PC-9 (cell line): ENCODE measurements at regions not wholly inside any gene's neighbourhood (a gene's known extent, or its start where the extent isn't known, plus 50 kb on each side); places are given as distances from the start of the nearest gene placed in this dataset.

Experiments
- BruUV-seq: library from RNA; stranded (reverse); fragments of 400-500 nt; replicated peaks from 2 replicates; lab custom pipeline; 2021; lab: Mats Ljungman, UMichigan
- CTCF ChIA-PET: fragments of 300-600 bp; sonication (Branson Sonifier 250); formaldehyde crosslinking; loops from one replicate; lab custom pipeline; 2022; ENCODE audit warnings: antibody characterized with exemption; lab: Charles Lee
- POLR2A ChIA-PET: fragments of 300-600 bp; sonication (Branson Sonifier 250); formaldehyde crosslinking; loops from one replicate; lab custom pipeline; 2022; ENCODE audit warnings: antibody characterized with exemption; ENCODE audit not compliant: unreplicated experiment; lab: Charles Lee
- DNase-seq, 2 experiments: peaks; one replicate each; pipeline versions ENCODE4 v3.0.0 to v3.0.0-alpha.2; 2015 to 2022; ENCODE audit warnings: mixed read lengths in 1 of 2
- H2AFZ ChIP-seq: fragments of 200-600 bp; sonication (generic); 2 replicates; pipeline ENCODE4 v1.8.1; 2017; ENCODE audit warnings: antibody characterized with exemption
- H3F3A ChIP-seq: fragments of 200-600 bp; sonication (generic); 2 replicates; pipeline ENCODE4 v1.8.1; 2017; ENCODE audit warnings: antibody characterized with exemption, mild to moderate bottlenecking, low read depth; ENCODE audit not compliant: insufficient read depth
- H3K27ac ChIP-seq: fragments of 200-600 bp; sonication (generic); 2 replicates; pipeline ENCODE4 v1.6.1; 2016; ENCODE audit warnings: mixed run types
- H3K27me3 ChIP-seq: fragments of 200-600 bp; sonication (generic); 2 replicates; pipeline ENCODE4 v1.6.1; 2016; ENCODE audit warnings: low read depth, mixed run types; ENCODE audit not compliant: insufficient read depth
- H3K36me3 ChIP-seq: fragments of 200-600 bp; sonication (generic); 2 replicates; pipeline ENCODE4 v1.6.1; 2016; ENCODE audit warnings: low read depth, mixed run types
- H3K4me1 ChIP-seq: fragments of 200-600 bp; sonication (generic); replicated peaks from 2 replicates; pipeline ENCODE4 v1.6.1; 2016; ENCODE audit warnings: mixed run types; ENCODE audit not compliant: insufficient read depth
- H3K4me2 ChIP-seq: fragments of 200-600 bp; sonication (generic); 2 replicates; pipeline ENCODE4 v1.6.1; 2017; ENCODE audit warnings: mixed run types
- H3K4me3 ChIP-seq: fragments of 200-600 bp; sonication (generic); 2 replicates; pipeline ENCODE4 v1.6.1; 2016; ENCODE audit warnings: mixed run types
- H3K79me2 ChIP-seq: fragments of 200-600 bp; sonication (generic); 2 replicates; pipeline ENCODE4 v1.6.1; 2017; ENCODE audit warnings: low read depth, mixed run types
- H3K9me2 ChIP-seq: fragments of 200-600 bp; sonication (generic); 2 replicates; pipeline ENCODE4 v1.8.1; 2017; ENCODE audit warnings: mild to moderate bottlenecking; ENCODE audit not compliant: insufficient read depth
- H3K9me3 ChIP-seq: fragments of 200-600 bp; sonication (generic); 2 replicates; pipeline ENCODE4 v1.8.1; 2016; ENCODE audit warnings: low read depth; ENCODE audit not compliant: insufficient read depth
- H4K20me1 ChIP-seq: fragments of 200-600 bp; sonication (generic); 2 replicates; pipeline ENCODE4 v1.8.1; 2017; ENCODE audit not compliant: insufficient read depth
- EZH2 ChIP-seq: fragments of 200-600 bp; sonication (generic); IDR thresholded peaks from 2 replicates; pipeline ENCODE4 v1.8.0; 2017; ENCODE audit warnings: antibody characterized with exemption, low read depth
- intact Hi-C: fragments of 100-400 bp; cut with micrococcal nuclease; formaldehyde crosslinking; loops from one replicate; pipeline ENCODE4 v1.10.0; 2022; ENCODE audit not compliant: unreplicated experiment
- TF ChIP-seq, protein P1 (sequence below): fragments of 200-600 bp; sonication (generic); conservative IDR thresholded peaks from 2 replicates; pipeline ENCODE4 v1.6.1; 2017; ENCODE audit warnings: mixed run types, antibody characterized with exemption, mild to moderate bottlenecking, moderate library complexity

DNA sequence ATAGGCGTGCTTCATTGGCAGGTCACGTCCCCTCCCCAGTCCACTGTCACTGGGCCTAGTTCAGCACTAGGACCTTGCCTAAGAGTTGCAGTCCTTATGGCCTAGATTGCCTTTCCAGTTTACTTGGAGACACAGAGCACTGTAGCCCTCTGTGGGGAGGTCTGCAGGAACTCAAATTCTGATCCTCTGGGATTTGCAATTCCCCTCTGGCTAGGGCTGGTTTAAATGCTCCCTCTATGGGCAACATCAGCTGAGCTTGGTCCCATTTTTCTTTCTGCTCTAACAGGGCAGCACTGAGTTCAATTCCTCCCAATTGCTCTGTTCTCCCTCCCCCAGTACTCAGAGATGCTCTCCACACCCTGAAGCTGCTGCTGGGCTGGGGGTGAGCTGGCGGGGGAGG is 358.2 kb downstream of the HTR1A start:
- Histone ChIP-seq H3F3A (no peaks in the 10 kb centered on the region), H2AFZ (no peak overlapping the region), H3K4me1 (no peaks in the 10 kb centered on the region), H3K9me2 (no peaks in the 10 kb centered on the region), H4K20me1 (0 out of 2 replicates have a peak, but pooled peaks cover 3% of the 10 kb centered on the region), H3K27ac (no peak overlapping the region), H3K27me3 (no peaks in the 10 kb centered on the region), H3K4me2 (no peak overlapping the region), H3K79me2 (no peaks in the 10 kb centered on the region), H3K9me3 (no peaks in the 10 kb centered on the region), H3K36me3 (no peaks in the 10 kb centered on the region), H3K4me3 (no peak overlapping the region)
- no TSS peak for BruUV-seq
- TF ChIP-seq EZH2 = no peak
- TF ChIP-seq, protein P1, sequence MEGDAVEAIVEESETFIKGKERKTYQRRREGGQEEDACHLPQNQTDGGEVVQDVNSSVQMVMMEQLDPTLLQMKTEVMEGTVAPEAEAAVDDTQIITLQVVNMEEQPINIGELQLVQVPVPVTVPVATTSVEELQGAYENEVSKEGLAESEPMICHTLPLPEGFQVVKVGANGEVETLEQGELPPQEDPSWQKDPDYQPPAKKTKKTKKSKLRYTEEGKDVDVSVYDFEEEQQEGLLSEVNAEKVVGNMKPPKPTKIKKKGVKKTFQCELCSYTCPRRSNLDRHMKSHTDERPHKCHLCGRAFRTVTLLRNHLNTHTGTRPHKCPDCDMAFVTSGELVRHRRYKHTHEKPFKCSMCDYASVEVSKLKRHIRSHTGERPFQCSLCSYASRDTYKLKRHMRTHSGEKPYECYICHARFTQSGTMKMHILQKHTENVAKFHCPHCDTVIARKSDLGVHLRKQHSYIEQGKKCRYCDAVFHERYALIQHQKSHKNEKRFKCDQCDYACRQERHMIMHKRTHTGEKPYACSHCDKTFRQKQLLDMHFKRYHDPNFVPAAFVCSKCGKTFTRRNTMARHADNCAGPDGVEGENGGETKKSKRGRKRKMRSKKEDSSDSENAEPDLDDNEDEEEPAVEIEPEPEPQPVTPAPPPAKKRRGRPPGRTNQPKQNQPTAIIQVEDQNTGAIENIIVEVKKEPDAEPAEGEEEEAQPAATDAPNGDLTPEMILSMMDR = no peak
- intact Hi-C loops = no loop called here
- CTCF ChIA-PET = no interaction called here
- DNase-seq = no peak
- POLR2A ChIA-PET = no interaction called here

DNA sequence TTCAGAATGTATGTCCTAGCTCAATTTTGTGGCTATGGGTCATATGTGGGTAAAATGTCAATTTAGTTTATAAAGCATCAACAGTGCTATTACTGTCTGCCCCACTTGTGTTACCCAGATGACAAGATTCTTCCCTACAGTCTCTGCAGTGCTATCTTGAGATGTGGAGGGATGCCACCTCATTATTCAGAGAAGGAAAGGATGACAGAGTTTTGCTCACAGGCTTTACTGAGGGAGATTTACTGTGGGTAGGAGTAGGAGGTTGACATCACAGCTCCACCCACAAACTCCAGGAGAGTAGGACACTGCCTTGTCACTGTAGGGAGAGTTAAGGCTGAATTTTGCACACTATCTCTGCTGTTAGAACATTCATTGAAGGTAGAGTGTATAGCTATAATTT is 359.3 kb downstream of the HTR1A start:
- no peaks in the 10 kb centered on the region for H3K9me2 ChIP-seq
- H3K79me2 ChIP-seq = no peaks in the 10 kb centered on the region
- H3K27me3 ChIP-seq = no peaks in the 10 kb centered on the region
- intact Hi-C loops = no loop called here
- CTCF ChIA-PET = no interaction called here
- H3K36me3 ChIP-seq = no peaks in the 10 kb centered on the region
- no peak overlapping the region for H3K27ac ChIP-seq
- POLR2A ChIA-PET = no interaction called here
- no peak for DNase-seq
- 0 out of 2 replicates have a peak, but pooled peaks cover 3% of the 10 kb centered on the region for H4K20me1 ChIP-seq
- no TSS peak for BruUV-seq
- no peak overlapping the region for H2AFZ ChIP-seq
- H3K9me3 ChIP-seq = no peaks in the 10 kb centered on the region
- no peak for TF ChIP-seq EZH2
- TF ChIP-seq, protein P1 = no peak
- H3F3A ChIP-seq = no peaks in the 10 kb centered on the region
- H3K4me3 ChIP-seq = no peak overlapping the region
- no peak overlapping the region for H3K4me2 ChIP-seq
- no peaks in the 10 kb centered on the region for H3K4me1 ChIP-seq

DNA sequence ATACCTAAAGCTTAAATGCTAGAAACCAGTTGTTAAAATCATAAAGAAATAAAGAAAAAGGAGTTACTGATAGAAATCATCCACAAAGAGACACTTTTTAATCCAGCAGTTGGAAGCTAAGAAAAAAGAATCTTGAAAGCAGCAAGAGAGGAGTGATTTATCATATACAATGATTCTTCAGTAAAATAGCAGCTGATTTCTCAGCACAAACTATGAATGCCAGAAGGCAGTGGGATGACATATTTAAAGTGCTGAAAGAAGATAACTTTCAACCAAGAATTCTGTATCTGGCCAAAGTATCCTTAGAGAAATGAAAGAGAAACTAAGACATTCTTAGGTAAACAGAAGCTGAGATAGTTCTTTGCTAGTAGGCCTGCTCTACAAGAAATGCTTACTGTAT is 366.0 kb downstream of the HTR1A start:
- Histone ChIP-seq H3K4me2 (no peak overlapping the region), H3K4me3 (no peak overlapping the region), H3K27ac (no peak overlapping the region), H3K79me2 (no peaks in the 10 kb centered on the region), H3K4me1 (no peaks in the 10 kb centered on the region), H3K27me3 (no peaks in the 10 kb centered on the region), H3F3A (no peaks in the 10 kb centered on the region), H3K9me2 (no peaks in the 10 kb centered on the region), H3K36me3 (no peaks in the 10 kb centered on the region), H4K20me1 (no peaks in the 10 kb centered on the region), H2AFZ (no peak overlapping the region), H3K9me3 (no peaks in the 10 kb centered on the region)
- POLR2A ChIA-PET = no interaction called here
- intact Hi-C loops = no loop called here
- TF ChIP-seq, protein P1 = no peak
- TF ChIP-seq EZH2 = no peak
- no peak for DNase-seq
- CTCF ChIA-PET = no interaction called here
- BruUV-seq = no TSS peak
